ENCODE measurements at regions not wholly inside any gene's neighbourhood (a gene's known extent, or its start where the extent isn't known, plus 50 kb on each side); places are given as distances from the start of the nearest gene placed in this dataset.

- in situ Hi-C loops (cut with HindIII; ENCODE audit: extremely low pct_ligation_motif_present, low pct_unique_long_range_greater_than_20kb) (no loop called here), intact Hi-C loops (cut with micrococcal nuclease; ENCODE audit: unreplicated experiment) (no loop called here)
- Histone ChIP-seq H4K20me1 (ENCODE audit: insufficient read depth, low read length) (no peaks in the 10 kb centered on the region), H3K27me3 (ENCODE audit: control insufficient read depth in 1 of 2, insufficient read depth in 2 of 2, low read length in 2 of 2) (no peaks in the 10 kb centered on the region), H3K9ac (ENCODE audit: insufficient read depth, low read depth, low read length) (no peak overlapping the region), H3K4me3 (replicated peaks in 1 of 3; ENCODE audit: insufficient read depth in 1 of 3, low read depth in 2 of 3, low read length in 3 of 3) (no peak overlapping the region), H3K4me1 (ENCODE audit: insufficient read depth, low read length) (no peaks in the 10 kb centered on the region), H3K36me3 (replicated peaks in 1 of 2; ENCODE audit: control insufficient read depth in 1 of 2, insufficient read depth in 2 of 2, low read length in 2 of 2) (no peaks in the 10 kb centered on the region), H2AFZ (ENCODE audit: low read length) (no peak overlapping the region), H3K9me3 (ENCODE audit: low read length) (no peaks in the 10 kb centered on the region), H3K79me2 (ENCODE audit: insufficient read depth, low read length) (no peaks in the 10 kb centered on the region), H3K27ac (ENCODE audit: extremely low read length, insufficient read depth, low read length) (no peak overlapping the region), H3K4me2 (ENCODE audit: low read depth, low read length) (no peak overlapping the region)
- TF ChIP-seq ZNF720 (CRISPR knock-in tag; IDR thresholded peaks at IDR 0.05): no peak
- no peak for TF ChIP-seq ZNF800 (CRISPR knock-in tag; IDR thresholded peaks at IDR 0.05)
- no peak for TF ChIP-seq FOSL2 (CRISPR knock-in tag; IDR thresholded peaks at IDR 0.05)
- TF ChIP-seq AKAP8 (CRISPR knock-in tag; IDR thresholded peaks at IDR 0.05): no peak
- TF ChIP-seq KAT2B (IDR thresholded peaks at IDR 0.05; ENCODE audit: borderline replicate concordance, low read depth, low read length): no peak
- no peak for TF ChIP-seq ZBTB49 (CRISPR knock-in tag; IDR thresholded peaks at IDR 0.05; ENCODE audit: borderline replicate concordance)
- TF ChIP-seq RCOR2 (CRISPR knock-in tag; IDR thresholded peaks at IDR 0.05): no peak
- no peak for TF ChIP-seq ZNF782 (CRISPR knock-in tag; IDR thresholded peaks at IDR 0.05; ENCODE audit: borderline replicate concordance)
- no peak for TF ChIP-seq ZNF432 (CRISPR knock-in tag; IDR thresholded peaks at IDR 0.05; ENCODE audit: borderline replicate concordance)
- no peak for TF ChIP-seq ZNF160 (CRISPR knock-in tag; IDR thresholded peaks at IDR 0.05)
- no peak for TF ChIP-seq ZHX1 (CRISPR knock-in tag; IDR thresholded peaks at IDR 0.05; ENCODE audit: low read depth)
- no peak for TF ChIP-seq ZNF44 (CRISPR knock-in tag; IDR thresholded peaks at IDR 0.05)
- no peak for TF ChIP-seq RBM22 (optimal IDR thresholded peaks at IDR 0.05; ENCODE audit: low read length)
- no peak for TF ChIP-seq HNF4G (IDR thresholded peaks at IDR 0.05; ENCODE audit: borderline replicate concordance, low read depth, low read length)
- TF ChIP-seq HNF4G (CRISPR knock-in tag; IDR thresholded peaks at IDR 0.05; ENCODE audit: borderline replicate concordance, low read depth): no peak
- no peak for TF ChIP-seq ZBTB1 (CRISPR knock-in tag; IDR thresholded peaks at IDR 0.05; ENCODE audit: borderline replicate concordance)
- TF ChIP-seq ZNF644 (CRISPR knock-in tag; IDR thresholded peaks at IDR 0.05; ENCODE audit: low read depth): no peak
- no peak for TF ChIP-seq ZNF446 (CRISPR knock-in tag; IDR thresholded peaks at IDR 0.05)
- no peak for TF ChIP-seq RXRB (CRISPR knock-in tag; IDR thresholded peaks at IDR 0.05; ENCODE audit: borderline replicate concordance)
- no peak for TF ChIP-seq NR2F2 (IDR thresholded peaks at IDR 0.05; ENCODE audit: borderline replicate concordance, low read depth)
- ATAC-seq (no peak), DNase-seq (ENCODE audit: low spot score) (no peak), FAIRE-seq (no peak)
- CTCF ChIA-PET (ENCODE audit: low intra/inter-chr PET ratio, low total read pairs): no interaction called here
- no TSS peak for BruUV-seq (replicated peaks)
- POLR2A ChIA-PET: no interaction called here
- WGBS (ENCODE audit: low lambda C conversion rate): 2% methylated on average over 3 of the region's 3 CpGs
Observed at GRCh38 chr4:126736133-126736518, 896.6 kb upstream of the INTU start.
